Activated CD8-positive, alpha-beta memory T cell treated with anti-CD3 and anti-CD28 coated beads for 48 hours (primary cell): ENCODE measurements at regions not wholly inside any gene's neighbourhood (a gene's known extent, or its start where the extent isn't known, plus 50 kb on each side); places are given as distances from the start of the nearest gene placed in this dataset.

Source experiments
- DNase-seq, 3 experiments: peaks; one replicate each; pipeline ENCODE4 v3.0.0-alpha.2; 2020; ENCODE audit warnings: low read depth in 2 of 3, low spot score in 2 of 3

- no peak for DNase-seq
Measured at GRCh38 chr2:194205568-194206227, 1451.3 kb upstream of the SLC39A10 start.

GRCh38 chr2:194203898-194204297 lies 1453.1 kb upstream of the SLC39A10 start:
- no peak for DNase-seq

DNA sequence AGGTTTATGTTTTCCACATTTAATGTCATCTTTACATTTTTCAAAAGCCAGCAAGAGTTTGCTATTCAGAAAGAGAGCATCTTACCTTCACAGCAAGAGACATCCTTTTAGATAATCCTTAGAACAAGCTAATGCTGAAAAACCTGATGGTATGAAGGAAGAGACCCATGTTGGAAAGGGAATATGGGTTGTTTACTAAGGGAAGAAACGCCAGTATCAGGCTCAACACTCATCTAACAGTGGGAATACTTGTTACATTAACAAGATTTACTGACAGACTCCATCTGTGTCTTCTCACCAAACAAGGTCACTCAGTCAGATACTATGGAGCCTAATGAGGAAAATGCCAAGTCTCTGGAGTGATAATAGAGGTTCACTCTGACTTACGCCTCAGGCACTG lies 1474.1 kb upstream of the SLC39A10 start:
- DNase-seq: no peak

- DNase-seq: no peak
Measured at GRCh38 chr2:194176134-194176533, 1480.9 kb upstream of the SLC39A10 start.

GRCh38 chr2:194166818-194167217 lies 1490.2 kb upstream of the SLC39A10 start:
- no peak for DNase-seq

DNA sequence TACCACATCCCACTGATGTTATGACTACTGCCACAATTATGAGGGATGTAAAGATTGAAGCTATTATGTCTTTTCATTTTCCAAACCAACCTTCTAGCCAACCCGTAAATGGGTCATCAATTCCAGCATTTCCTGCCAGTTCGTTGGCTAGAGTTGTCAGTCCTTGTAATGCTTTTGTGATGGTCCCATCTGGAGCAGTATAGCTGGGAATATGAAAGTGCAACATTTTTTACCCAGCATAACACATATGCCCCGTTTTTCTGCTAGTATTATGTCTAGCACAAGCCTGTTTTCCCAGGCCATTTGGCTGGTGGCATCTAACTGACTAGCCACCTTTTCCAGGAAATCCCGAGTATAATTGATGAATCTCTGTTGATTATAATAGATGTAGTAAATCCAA lies 1501.6 kb upstream of the SLC39A10 start:
- DNase-seq: no peak

- DNase-seq: no peak
Measured at GRCh38 chr2:194151231-194151630, 1505.8 kb upstream of the SLC39A10 start.

- no peak for DNase-seq
Measured at GRCh38 chr2:194135463-194135862, 1521.6 kb upstream of the SLC39A10 start.

DNA sequence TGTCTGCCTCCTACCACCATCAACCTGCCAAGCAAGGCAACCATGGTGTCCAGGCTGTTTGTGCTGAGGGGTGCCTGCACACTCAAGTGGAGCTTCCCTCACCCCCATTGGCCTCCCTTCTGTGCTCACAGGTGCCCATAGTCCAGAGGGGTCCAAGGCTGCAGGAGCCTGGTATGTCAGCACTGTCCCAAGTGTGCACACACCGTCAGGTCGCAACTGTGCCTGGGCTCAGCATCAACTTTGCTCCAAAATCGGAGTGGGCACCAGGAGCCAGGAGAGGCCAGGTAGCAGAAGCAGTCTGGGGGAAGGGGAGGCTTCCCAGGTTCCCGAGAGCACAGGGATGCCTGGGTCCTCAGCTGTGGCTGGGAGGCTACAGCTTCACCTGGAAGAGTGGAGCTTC lies 1528.2 kb upstream of the SLC39A10 start:
- DNase-seq: no peak

DNA sequence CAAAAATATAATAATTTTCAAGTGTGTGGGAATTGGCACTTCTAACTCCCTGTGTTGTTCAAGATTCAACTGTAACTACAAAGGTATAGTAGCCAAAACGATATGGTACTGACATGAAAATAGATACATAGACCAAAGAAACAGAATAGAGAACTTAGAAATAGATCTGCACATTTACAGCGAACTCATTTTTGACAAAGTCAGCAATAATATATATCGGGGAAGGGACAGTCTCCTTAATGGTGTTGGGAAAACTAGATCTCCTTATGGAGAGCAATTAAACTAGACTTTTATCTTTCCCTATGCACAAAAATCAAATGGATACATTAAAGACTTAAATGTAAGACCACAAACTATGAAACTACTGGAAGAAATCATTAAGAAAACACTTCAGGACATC lies 1530.6 kb upstream of the SLC39A10 start:
- no peak for DNase-seq

GRCh38 chr2:194116861-194117260 lies 1540.2 kb upstream of the SLC39A10 start:
- no peak for DNase-seq

- no peak for DNase-seq
Measured at GRCh38 chr2:194105358-194105757, 1551.7 kb upstream of the SLC39A10 start.

DNA sequence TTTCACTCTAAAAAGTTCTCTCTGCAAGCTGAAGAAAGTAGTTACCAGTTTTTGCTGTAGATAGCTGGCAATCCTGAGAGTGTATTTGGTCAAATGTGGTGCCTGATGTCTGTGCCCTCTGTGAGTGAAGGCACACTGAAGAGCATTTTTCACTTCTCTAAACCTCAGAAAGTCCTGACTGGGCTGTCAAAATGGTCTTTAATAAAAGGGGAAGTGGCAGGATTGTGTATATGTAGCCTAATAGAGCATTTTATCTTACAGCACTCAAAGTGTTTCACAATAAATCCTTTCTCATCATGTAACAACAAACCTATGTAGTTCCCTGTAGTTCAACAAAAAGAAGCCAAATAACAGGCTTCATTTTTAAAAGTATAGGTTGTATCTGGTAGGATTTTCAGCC lies 1552.3 kb upstream of the SLC39A10 start:
- no peak for DNase-seq

GRCh38 chr2:194103941-194104659 lies 1552.9 kb upstream of the SLC39A10 start:
- DNase-seq: no peak

DNA sequence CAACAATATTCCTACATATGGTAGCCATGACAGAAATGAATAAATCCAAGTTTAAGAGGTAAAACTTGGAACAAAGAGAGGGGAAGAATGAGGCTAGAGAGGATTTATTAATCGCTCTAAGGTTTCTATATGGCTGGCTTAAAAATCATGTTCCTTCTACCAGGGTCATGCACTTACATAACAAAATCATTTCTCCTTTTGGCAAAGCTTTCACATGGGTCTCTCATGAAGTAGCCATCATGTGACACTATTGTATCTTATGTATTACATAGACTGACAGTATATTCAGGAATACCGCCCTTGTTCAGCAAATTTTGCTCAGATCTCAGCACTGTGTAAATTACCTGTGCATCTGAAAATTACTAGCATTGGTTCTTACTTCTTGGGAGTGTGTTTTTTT lies 1554.5 kb upstream of the SLC39A10 start:
- DNase-seq: no peak

DNA sequence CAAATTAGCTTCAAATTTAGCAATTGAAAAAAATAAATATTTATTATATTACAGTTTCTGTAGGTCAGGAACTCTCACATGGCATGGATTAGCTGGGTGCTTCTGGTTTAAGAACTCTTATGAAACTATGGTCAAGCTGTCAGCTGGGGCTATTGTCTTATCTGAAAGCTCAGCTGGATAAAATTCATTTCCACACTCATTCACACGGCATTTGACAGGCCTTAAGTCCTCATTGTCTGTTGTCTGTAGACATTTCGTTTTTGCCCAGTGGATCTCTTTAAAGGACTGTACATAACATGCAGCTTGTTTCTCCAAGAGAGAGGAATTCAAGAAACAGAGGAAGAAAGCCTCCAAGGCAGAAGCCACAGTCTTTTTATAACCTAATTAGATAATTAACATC lies 1556.8 kb upstream of the SLC39A10 start:
- DNase-seq: no peak

GRCh38 chr2:194096402-194096801 lies 1560.6 kb upstream of the SLC39A10 start:
- no peak for DNase-seq

- no peak for DNase-seq
Measured at GRCh38 chr2:194095359-194095758, 1561.7 kb upstream of the SLC39A10 start.

DNA sequence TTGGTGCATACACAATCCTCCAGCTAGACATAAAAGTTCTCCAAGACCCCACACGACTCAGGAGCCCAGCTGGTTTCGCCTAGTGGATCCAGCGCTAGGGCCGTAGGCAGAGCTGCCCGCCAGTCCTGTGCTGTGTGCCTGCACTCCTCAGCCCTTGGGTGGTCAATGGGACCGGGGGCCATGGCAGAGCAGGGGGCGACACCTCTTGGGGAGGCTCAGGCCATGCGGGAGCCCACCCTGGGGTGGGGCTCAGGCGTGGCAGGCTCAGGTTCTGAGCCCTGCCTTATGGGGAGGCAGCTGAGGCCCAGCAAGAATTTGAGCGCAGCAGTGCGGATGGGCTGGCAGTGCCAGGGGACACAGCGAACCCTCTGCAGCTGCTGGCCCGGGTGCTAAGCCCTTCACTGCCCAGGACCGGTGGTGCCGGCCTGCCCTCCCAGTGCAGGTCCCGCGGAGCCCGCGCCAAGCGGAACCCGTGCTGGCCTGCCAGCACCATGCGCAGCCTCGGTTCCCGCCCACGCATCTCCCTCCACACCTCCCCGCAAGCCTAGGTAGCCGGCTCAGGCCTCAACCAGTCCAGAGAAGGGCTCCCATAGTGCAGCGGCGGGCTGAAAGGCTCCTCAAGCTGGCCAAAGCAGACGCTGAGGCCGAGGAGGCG lies 1566.6 kb upstream of the SLC39A10 start:
- no peak for DNase-seq

GRCh38 chr2:194087089-194087958 lies 1569.7 kb upstream of the SLC39A10 start:
- no peak for DNase-seq

GRCh38 chr2:194086129-194086528 lies 1570.9 kb upstream of the SLC39A10 start:
- DNase-seq: no peak
